HL-60 (cell line): ENCODE measurements at regions not wholly inside any gene's neighbourhood (a gene's known extent, or its start where the extent isn't known, plus 50 kb on each side); places are given as distances from the start of the nearest gene placed in this dataset.

Source experiments
- DNase-seq, 2 experiments: peaks; one replicate each; pipeline ENCODE4 v3.0.0-alpha.2; 2010 to 2020; ENCODE audit warnings: low read depth in 1 of 2, low spot score in 1 of 2
- H3K27ac ChIP-seq: fragments of 250-450 bp; sonication (Bioruptor Pico); replicated peaks from 2 replicates; pipeline ENCODE4 v1.5.1; 2020; ENCODE audit warnings: mild to moderate bottlenecking, moderate library complexity
- H3K27me3 ChIP-seq: fragments of 250-450 bp; sonication (Bioruptor Pico); 2 replicates; pipeline ENCODE4 v1.5.1; 2021; ENCODE audit warnings: mild to moderate bottlenecking, moderate library complexity; ENCODE audit not compliant: insufficient read depth, poor library complexity, severe bottlenecking
- H3K4me3 ChIP-seq: replicated peaks from 2 replicates; pipeline ENCODE4 v1.5.1; 2011; ENCODE audit warnings: mild to moderate bottlenecking, control low read depth, low read length; ENCODE audit not compliant: insufficient read depth
- CTCF ChIP-seq: IDR thresholded peaks from one replicate; pipeline ENCODE4 v1.5.1; 2011; ENCODE audit warnings: low read length, control low read depth, inconsistent platforms; ENCODE audit not compliant: insufficient read depth
- GABPA ChIP-seq: IDR thresholded peaks from 2 replicates; pipeline ENCODE4 v1.6.1; 2012; ENCODE audit warnings: low read depth
- POLR2AphosphoS5 ChIP-seq: IDR thresholded peaks from 2 replicates; pipeline ENCODE4 v1.6.1; 2012; ENCODE audit warnings: low read depth
- REST ChIP-seq: IDR thresholded peaks from 2 replicates; pipeline ENCODE4 v1.6.1; 2012; ENCODE audit warnings: low read depth; ENCODE audit not compliant: insufficient replicate concordance
- SPI1 ChIP-seq: IDR thresholded peaks from 2 replicates; pipeline ENCODE4 v1.6.1; 2012; ENCODE audit warnings: low read depth, mild to moderate bottlenecking, borderline replicate concordance

GRCh38 chr3:16056217-16056616 is 118.3 kb upstream of the GALNT15 start:
- H3K4me3 ChIP-seq, result no peak overlapping the region
- DNase-seq, result no peak
- no peaks in the 10 kb centered on the region for H3K27me3 ChIP-seq
- H3K27ac ChIP-seq, result no peak overlapping the region
- no peak for TF ChIP-seq REST
- no peak for TF ChIP-seq CTCF
- no peak for TF ChIP-seq GABPA
- TF ChIP-seq POLR2AphosphoS5, result no peak
- TF ChIP-seq SPI1, result no peak

GRCh38 chr3:16058521-16058920 is 116.0 kb upstream of the GALNT15 start:
- TF ChIP-seq REST, result no peak
- no peak for TF ChIP-seq CTCF
- TF ChIP-seq GABPA, result no peak
- no peak for TF ChIP-seq SPI1
- no peak for TF ChIP-seq POLR2AphosphoS5
- H3K27ac ChIP-seq, result no peak overlapping the region
- no peak for DNase-seq
- no peak overlapping the region for H3K4me3 ChIP-seq
- H3K27me3 ChIP-seq, result no peaks in the 10 kb centered on the region

- DNase-seq, result no peak
- TF ChIP-seq POLR2AphosphoS5 (no peak), SPI1 (no peak), CTCF (no peak), GABPA (no peak), REST (no peak)
- Histone ChIP-seq H3K27ac (no peak overlapping the region), H3K27me3 (no peaks in the 10 kb centered on the region), H3K4me3 (no peak overlapping the region)
Observed at GRCh38 chr3:16059081-16059537, 115.4 kb upstream of the GALNT15 start.
